ENCODE measurements at regions not wholly inside any gene's neighbourhood (a gene's known extent, or its start where the extent isn't known, plus 50 kb on each side); places are given as distances from the start of the nearest gene placed in this dataset.

DNA sequence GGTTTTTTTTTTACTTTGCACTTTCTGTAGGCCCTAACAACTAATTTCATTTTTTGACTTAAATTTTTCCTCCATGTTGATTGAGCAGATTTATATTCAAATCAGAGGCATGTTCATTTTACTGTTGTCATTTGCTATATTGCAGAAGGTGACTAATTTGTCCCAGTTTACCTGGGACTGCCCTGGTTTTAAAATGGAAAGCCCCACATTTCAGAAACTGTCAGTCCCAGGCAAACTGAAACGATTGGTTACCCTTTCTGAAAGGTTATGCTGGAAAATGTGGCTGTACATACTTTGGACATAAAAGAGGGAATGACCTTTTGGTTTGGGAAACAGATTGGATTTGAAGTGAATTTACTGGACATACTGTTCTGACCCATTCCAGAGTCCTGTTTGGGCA lies 160.0 kb downstream of the SPCS3 start:
- no peak for TF ChIP-seq CTCF (IDR thresholded peaks at IDR 0.05)
- no peak for TF ChIP-seq EP300 (IDR thresholded peaks at IDR 0.05)
- no peak for TF ChIP-seq POLR2A (IDR thresholded peaks at IDR 0.05)
